GM12864 (cell line): ENCODE measurements at regions not wholly inside any gene's neighbourhood (a gene's known extent, or its start where the extent isn't known, plus 50 kb on each side); places are given as distances from the start of the nearest gene placed in this dataset.

Source experiments
- DNase-seq: peaks from one replicate; pipeline ENCODE4 v3.0.0-alpha.2; 2011; ENCODE audit warnings: low read depth
- H3K4me3 ChIP-seq: 2 replicates; pipeline ENCODE4 v1.5.1; 2011; ENCODE audit warnings: mild to moderate bottlenecking, low read depth, low read length, control low read depth
- TF ChIP-seq, protein P1 (sequence below): IDR thresholded peaks from 2 replicates; pipeline ENCODE4 v1.5.1; 2011; ENCODE audit warnings: low read depth, mild to moderate bottlenecking, moderate library complexity, low read length, control low read depth, inconsistent platforms; ENCODE audit errors: missing control alignments

DNA sequence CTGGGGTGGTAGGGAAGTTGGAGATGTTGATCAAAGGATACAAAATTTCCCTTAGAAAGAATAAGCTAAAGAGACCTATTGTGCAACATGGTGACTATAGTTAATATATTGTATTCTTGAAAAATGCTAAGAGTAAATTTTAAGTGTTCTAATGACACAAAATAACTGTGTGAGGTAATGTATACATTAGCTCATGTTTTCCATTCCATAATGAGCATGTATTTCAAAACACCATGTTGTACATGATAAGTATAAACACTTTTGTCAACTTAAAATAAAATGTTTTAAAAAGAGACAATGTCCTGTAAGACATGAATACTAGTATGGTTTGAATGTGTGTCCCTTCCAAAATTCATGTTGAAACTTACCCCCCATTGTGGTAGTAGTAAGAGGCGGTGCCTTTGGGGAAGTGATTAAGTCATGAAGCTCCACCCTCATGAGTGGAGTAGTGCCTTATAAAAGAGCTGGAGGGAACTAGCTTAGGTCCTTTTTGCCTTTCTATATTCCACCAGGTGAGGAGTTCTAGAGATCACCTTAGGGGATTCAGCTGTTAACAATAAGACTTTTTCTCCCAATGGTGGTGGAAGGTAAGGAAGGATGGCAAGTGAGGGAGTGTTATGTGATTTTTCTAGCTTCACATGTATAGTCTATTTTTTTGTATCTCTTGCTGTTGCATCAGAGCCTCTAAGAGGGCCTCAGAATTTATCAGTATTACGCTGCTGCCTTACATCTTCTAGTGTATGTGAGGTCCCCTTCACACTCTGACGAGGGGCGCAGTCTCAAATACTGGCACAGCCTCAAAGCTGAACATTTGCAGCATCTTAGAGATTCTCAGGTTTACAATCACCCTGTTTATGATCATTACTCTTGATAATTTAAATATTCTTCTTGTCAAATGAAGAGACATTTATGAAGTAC is 94.9 kb upstream of the NREP start:
- TF ChIP-seq, protein P1, sequence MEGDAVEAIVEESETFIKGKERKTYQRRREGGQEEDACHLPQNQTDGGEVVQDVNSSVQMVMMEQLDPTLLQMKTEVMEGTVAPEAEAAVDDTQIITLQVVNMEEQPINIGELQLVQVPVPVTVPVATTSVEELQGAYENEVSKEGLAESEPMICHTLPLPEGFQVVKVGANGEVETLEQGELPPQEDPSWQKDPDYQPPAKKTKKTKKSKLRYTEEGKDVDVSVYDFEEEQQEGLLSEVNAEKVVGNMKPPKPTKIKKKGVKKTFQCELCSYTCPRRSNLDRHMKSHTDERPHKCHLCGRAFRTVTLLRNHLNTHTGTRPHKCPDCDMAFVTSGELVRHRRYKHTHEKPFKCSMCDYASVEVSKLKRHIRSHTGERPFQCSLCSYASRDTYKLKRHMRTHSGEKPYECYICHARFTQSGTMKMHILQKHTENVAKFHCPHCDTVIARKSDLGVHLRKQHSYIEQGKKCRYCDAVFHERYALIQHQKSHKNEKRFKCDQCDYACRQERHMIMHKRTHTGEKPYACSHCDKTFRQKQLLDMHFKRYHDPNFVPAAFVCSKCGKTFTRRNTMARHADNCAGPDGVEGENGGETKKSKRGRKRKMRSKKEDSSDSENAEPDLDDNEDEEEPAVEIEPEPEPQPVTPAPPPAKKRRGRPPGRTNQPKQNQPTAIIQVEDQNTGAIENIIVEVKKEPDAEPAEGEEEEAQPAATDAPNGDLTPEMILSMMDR, result no peak
- no peak for DNase-seq
- no peak overlapping the region for H3K4me3 ChIP-seq

DNA sequence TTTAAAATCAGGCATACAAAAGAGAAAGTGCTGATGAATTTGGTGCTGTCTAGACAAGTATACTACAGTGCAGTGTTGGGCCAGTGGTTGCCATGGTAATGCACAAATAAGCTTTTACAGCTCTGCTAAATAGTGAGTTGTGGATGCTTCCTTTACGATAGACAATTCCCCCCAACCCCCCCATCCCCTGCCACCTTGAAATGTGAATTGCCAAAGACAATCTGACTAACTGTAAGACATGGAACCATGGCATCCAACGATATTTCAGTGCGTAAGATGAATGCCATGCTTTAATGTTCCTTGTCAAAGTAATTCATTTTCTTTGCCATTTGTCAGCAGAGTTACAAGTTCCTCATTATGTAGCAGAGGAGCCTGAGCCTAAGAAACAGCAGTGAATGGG is 91.5 kb upstream of the NREP start:
- no peak overlapping the region for H3K4me3 ChIP-seq
- DNase-seq, result no peak
- TF ChIP-seq, protein P1, result no peak

DNA sequence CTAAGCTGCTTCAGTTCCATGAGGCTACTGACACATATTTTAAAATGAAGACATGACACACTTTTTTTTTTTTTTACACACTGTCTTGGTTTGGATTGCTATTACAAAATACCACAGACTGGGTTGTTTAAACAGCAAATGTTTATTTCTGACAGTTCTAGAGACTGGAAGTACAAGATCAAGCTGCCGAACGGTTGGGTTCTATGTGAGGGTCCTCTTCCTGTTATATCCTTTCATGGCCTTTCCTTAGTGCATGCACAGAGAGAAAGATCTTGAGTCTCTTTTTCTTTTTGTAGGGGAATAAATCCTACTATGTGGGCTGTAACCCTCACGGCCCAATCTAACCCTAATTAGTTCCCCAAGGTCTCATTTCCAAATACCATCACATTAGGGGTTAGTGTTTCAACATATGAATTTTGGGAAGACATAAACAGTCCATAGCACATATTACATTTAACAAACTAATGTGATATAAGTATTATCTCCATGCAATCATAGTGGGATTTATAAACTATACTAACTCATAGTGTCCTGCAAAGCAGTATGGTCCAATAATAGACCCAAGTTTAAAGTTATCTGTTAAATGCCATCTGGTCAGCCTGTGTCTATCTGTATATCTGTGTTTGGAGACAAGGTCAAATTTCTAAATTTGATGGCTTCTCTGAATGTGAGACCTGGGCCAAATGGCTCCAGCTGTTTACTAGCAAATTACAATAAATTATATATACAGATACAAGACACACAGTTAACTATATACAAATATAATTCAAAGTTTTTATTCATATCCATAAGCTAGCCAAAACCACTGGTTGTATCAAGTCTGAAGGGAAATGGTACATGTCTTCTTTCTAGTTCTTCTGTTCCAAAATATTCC is 90.3 kb upstream of the NREP start:
- no peak overlapping the region for H3K4me3 ChIP-seq
- TF ChIP-seq, protein P1, result no peak
- no peak for DNase-seq

DNA sequence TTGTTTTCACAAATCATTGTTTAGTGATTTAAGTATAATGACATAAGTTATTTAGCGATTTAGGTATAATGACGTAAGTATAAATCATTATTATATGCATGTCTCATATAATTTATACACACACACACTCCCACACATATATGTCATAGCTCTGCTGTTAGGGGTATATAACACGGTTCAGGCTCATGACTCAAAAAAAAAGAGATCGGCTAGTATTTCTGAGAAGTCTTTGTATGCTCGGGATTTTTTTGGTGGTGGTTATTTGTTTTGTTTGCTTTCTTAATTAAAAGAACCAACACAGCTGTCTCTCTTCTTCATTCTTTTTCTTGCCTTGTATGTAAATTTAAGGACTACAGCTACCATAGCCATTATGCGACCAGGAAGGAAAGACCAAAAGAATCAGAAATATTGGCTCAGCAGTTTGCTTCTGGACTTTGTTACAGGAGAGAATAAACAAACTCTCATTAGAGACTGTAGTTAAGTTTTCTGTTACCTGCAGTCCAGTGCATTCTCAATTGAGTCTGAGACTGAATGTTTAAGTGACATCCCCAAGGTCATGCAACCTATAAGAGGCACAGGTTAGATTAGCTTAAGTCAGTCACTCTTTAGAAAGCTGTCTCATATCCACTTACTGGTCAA is 83.2 kb upstream of the NREP start:
- H3K4me3 ChIP-seq, result no peak overlapping the region
- no peak for DNase-seq
- TF ChIP-seq, protein P1, result no peak

DNA sequence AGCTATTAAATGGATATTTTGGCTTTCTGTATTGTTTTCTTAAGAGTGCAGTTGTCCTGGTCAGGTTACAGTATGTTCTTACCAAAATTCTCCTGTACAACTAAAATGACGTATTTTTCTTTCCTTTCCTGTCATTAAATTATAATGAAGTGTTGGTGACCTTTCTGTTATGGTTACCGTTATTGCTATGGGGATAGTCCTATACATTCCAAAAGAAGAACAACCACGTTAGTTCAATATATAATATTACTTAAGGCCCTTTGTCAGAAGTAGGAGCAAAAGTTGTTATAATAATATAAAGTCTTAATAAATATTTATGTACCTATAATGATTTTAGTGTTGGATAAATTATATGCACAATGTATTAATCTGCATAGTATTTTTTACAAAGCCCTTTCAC is 82.4 kb upstream of the NREP start:
- no peak for DNase-seq
- TF ChIP-seq, protein P1, result no peak
- no peak overlapping the region for H3K4me3 ChIP-seq

DNA sequence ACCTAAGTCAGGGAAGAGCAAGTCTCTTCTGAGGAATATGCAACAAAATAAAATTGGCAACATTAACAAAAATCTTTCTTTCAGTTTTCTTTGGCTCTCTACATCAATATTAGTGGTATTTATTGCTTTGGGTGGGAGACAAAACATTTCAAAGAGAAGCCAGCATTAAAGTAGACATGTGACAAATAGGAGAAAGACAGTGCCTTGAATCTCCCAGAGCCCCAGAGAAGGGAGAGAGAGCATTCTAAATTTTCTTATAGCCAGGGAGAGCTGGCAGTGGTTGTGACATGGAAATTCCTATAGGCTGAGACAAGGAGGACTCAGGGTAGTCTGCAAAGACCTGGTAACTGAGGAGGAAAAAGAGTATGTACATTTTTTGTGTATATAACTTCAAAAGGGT is 79.4 kb upstream of the NREP start:
- TF ChIP-seq, protein P1, result no peak
- no peak overlapping the region for H3K4me3 ChIP-seq

More for the DNA sequence above, 79.4 kb upstream of the NREP start:
- DNase-seq, result no peak
